ENCODE measurements at regions not wholly inside any gene's neighbourhood (a gene's known extent, or its start where the extent isn't known, plus 50 kb on each side); places are given as distances from the start of the nearest gene placed in this dataset.
A peak's percentile ranks its signal among the peaks of the same experiment; 100 is the strongest.

- no peak for DNase-seq (ENCODE audit: extremely low spot score, unreplicated experiment)
- TF ChIP-seq CTCF (IDR thresholded peaks at IDR 0.05), result no peak
- no peaks in the 10 kb centered on the region for H3K9me3 Mint-ChIP-seq (ENCODE audit: unreplicated experiment)
- H3K27me3 Mint-ChIP-seq (ENCODE audit: unreplicated experiment), result no peaks in the 10 kb centered on the region
- H3K4me1 Mint-ChIP-seq (ENCODE audit: unreplicated experiment), result peaks cover 19% of the 10 kb centered on the region
- peak overlapping the region; percentile 93 for H3K4me3 Mint-ChIP-seq (ENCODE audit: unreplicated experiment)
- H3K36me3 Mint-ChIP-seq (ENCODE audit: unreplicated experiment), result no peaks in the 10 kb centered on the region
- H3K27ac Mint-ChIP-seq (ENCODE audit: unreplicated experiment), result peak overlapping the region; percentile 81
These were observed 650.2 kb upstream of the DIPK2B start for GRCh38 chrX:45850775-45851433.

- no peak for DNase-seq (ENCODE audit: extremely low spot score, unreplicated experiment)
- Mint-ChIP-seq H3K9me3 (ENCODE audit: unreplicated experiment) (no peaks in the 10 kb centered on the region), H3K27me3 (ENCODE audit: unreplicated experiment) (no peaks in the 10 kb centered on the region), H3K4me3 (ENCODE audit: unreplicated experiment) (peak overlapping the region; percentile 93), H3K36me3 (ENCODE audit: unreplicated experiment) (no peaks in the 10 kb centered on the region), H3K4me1 (ENCODE audit: unreplicated experiment) (peaks cover 19% of the 10 kb centered on the region), H3K27ac (ENCODE audit: unreplicated experiment) (peak overlapping the region; percentile 81)
- TF ChIP-seq CTCF (IDR thresholded peaks at IDR 0.05), result no peak
These were observed 649.6 kb upstream of the DIPK2B start for GRCh38 chrX:45850197-45850774.

GRCh38 chrX:45849261-45849862 is 648.7 kb upstream of the DIPK2B start:
- H3K36me3 Mint-ChIP-seq (ENCODE audit: unreplicated experiment), result no peaks in the 10 kb centered on the region

GRCh38 chrX:45847961-45848360 is 647.3 kb upstream of the DIPK2B start:
- no peak for DNase-seq (ENCODE audit: extremely low spot score, unreplicated experiment)

More at GRCh38 chrX:45849261-45849862, 648.7 kb upstream of the DIPK2B start:
- no peak for DNase-seq (ENCODE audit: extremely low spot score, unreplicated experiment)
- peak; percentile 58 for TF ChIP-seq CTCF (IDR thresholded peaks at IDR 0.05)
- H3K4me3 Mint-ChIP-seq (ENCODE audit: unreplicated experiment), result peak overlapping the region; percentile 93
- peak overlapping the region; percentile 66 for H3K27ac Mint-ChIP-seq (ENCODE audit: unreplicated experiment)
- H3K27me3 Mint-ChIP-seq (ENCODE audit: unreplicated experiment), result no peaks in the 10 kb centered on the region
- H3K4me1 Mint-ChIP-seq (ENCODE audit: unreplicated experiment), result peaks cover 19% of the 10 kb centered on the region
- no peaks in the 10 kb centered on the region for H3K9me3 Mint-ChIP-seq (ENCODE audit: unreplicated experiment)

More at GRCh38 chrX:45847961-45848360, 647.3 kb upstream of the DIPK2B start:
- Mint-ChIP-seq H3K27me3 (ENCODE audit: unreplicated experiment) (no peaks in the 10 kb centered on the region), H3K27ac (ENCODE audit: unreplicated experiment) (no peak overlapping the region), H3K9me3 (ENCODE audit: unreplicated experiment) (peaks cover 12% of the 10 kb centered on the region), H3K4me3 (ENCODE audit: unreplicated experiment) (no peak overlapping the region), H3K4me1 (ENCODE audit: unreplicated experiment) (peaks cover 22% of the 10 kb centered on the region), H3K36me3 (ENCODE audit: unreplicated experiment) (no peaks in the 10 kb centered on the region)
- TF ChIP-seq CTCF (IDR thresholded peaks at IDR 0.05), result no peak
